ENCODE measurements at regions not wholly inside any gene's neighbourhood (a gene's known extent, or its start where the extent isn't known, plus 50 kb on each side); places are given as distances from the start of the nearest gene placed in this dataset.

DNA sequence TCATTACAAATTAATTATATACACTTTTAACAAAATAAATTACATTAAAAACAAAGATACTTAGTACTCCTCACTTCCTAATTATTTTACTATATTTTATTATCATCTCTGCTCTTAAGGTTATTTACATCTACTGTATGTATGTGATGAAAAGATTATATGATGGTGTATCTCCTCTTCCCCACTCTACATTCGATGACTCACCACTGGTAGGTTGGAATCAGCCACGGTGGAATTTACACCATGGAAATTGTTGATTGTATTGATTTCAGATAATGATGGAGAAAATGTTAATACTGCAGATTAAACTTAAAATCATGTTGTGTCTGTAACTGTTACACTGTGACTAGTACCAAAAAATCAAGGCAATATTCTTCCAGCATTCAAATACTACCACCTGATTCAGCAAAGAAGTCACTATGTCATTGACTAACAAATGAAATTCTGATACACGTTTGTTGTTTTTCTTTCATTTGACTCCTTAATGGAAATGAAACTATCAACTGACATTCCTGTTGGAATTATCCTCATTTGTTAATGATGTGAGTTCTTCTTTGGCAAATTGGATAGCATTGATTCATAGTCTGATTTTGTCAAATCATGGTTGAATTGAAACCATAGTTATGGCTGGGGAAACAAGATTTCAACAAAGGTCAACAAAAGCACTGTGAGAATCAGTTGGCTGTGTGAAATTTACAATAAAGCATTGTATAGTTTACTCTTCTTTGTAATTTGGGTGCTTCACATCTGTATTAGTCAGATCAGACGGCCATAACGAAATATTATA, 69.0 kb upstream of the NLK start:
- no peak for DNase-seq (ENCODE audit: low spot score)

DNA sequence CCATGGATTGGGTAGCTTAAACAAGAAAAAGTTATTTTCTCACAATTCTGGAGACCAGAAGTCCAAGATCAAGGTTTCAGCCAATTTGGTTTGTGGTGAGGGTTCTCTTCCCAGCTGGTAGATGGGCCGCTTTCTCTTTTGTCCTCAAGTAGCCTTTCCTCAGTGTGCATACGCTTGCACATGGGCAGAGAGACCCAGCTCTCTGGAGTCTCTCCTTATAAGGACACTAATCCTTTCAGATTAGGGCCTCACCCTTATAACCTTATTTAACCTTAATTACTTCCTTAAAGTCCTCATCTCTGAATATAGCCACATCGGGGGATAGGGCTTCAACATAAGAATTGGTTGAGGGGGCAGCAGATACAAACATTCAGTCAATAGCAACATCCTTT, 68.4 kb upstream of the NLK start:
- DNase-seq (ENCODE audit: low spot score), result no peak

DNA sequence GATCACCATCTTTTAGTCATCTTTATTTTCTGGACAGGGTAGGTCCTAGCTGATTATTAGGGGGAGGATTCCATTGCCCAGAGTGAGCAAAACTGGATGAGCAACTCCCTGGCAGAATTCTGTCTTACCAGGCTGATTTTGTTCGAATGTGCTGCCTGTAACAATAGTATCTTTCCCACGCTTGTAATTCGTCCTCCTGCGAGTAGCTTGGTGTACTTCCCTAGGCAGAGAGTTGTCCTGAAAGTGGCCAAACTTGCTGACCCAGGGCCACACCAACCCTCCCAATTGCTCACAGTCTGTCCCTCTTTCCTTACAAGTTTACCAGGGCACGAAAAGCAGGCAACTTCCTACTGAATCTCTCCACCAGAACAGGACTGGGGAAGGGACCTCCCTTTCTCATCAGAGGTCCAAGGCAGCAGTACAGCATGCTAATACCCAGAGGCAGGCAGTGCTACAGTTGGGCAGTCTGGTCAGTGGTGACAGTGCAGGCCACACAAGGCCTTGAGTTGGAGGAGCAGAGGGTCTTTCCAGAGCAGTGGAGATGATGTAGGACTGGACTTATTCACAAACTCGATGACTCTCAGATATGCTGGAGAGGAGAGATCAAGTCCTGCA, 67.8 kb upstream of the NLK start:
- no peak for DNase-seq (ENCODE audit: low spot score)

DNA sequence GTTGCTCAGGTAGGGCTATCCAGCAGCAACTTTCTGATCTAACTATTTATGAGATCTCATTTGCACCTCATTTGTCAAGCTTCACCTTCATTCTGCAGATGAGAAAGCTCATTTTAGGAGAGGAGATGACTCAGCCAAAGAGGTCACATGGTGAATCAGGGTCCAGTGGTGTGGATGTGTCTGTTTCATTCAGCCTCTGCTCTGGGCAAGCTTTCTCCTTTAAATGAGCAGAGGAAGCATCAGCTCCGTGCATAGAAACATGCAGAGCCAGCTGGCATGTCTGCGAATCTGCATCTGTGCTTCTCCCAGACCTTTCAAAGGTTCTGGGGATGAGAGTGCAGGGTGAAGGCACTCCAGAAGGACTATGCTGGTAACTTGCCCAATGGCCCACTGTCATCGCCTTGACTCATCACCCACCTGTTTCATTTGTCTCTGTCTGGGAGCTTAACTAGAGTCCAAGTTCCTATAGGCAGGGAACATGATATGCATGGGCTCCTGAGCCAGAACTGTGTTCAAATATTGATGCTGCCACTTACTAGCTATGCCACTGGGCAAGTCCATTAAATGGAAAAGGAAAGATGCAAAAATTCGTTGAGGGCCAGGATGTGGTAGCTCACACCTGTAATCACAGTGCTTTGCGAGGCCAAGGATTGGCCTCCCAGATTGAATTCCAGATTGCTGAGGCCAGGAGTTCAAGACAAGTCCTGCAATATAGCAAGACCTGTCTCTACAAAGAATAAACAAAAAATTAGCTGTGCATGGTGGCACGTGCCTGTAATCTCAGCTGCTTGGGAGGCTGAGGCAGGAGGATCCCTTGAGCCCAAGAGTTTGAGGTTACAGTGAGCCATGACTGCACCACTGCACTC, 67.1 kb upstream of the NLK start:
- no peak for DNase-seq (ENCODE audit: low spot score)

GRCh38 chr17:27976331-27976730, 66.1 kb upstream of the NLK start:
- DNase-seq (ENCODE audit: low spot score), result no peak

DNA sequence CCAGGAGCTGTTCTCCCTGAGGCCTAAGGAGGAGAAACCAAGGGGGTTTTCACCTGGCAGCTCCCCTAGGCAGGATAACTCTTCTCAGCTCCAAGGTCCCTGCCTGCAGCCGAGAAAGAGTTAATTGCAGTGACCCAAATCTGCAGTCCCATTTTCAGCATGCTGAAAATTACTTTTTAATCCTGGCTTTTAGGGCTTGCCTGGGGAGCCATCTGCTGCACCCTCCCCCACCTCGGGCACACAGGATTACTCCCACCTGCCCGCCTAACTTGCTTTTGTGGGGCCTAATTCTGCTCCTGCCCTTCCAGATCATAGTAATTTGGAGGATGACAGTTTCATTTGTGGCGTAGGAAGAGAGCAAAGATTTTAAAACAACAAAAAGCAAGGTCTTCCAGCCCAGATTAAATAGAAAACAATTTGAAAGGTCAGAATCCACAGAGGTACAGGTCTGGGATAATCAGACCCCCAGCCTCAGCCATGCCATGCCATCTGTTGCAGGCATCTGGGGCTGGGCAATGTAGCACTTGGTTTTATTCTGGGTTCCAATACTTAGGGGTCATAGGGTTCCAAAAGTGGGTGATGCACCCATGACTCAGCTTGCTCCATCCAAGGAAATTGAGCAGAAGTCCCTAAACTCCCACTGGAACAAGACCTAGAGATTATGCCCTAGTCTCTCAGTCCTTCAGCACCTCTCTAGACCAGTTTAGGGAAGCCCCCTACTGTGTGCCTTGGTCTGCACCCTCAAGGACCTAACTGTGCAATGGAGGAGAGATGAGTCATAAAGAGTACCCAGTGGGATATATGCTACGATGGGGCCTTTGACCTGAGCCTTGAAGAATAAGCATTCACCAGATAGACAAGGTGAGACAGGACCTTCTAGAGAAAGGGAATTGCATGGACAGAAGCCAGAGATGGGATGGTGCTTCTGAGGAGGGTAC, 64.5 kb upstream of the NLK start:
- no peak for DNase-seq (ENCODE audit: low spot score)

DNA sequence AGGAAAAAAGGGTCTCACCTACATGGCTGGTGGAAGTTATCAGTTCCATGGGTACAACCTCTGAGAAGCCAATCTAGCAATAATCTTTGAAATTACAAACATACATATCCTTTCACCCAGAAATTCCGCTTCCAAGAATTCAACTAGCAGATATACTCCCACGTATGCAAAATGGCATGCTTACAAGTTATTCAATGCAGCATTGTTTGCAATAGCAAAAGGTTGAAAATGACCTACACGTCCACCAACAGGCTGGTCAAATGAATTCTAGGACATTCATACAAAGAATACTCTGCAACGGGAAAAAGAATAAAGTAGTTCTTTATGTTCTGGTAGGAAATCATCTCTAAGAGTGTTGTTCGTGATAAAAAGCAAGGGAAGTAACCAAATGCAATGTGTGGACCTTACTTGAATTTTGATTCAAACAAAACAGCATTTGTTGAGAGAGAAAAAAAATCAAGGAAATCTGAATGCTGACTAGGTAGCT, 63.7 kb upstream of the NLK start:
- DNase-seq (ENCODE audit: low spot score), result no peak

DNA sequence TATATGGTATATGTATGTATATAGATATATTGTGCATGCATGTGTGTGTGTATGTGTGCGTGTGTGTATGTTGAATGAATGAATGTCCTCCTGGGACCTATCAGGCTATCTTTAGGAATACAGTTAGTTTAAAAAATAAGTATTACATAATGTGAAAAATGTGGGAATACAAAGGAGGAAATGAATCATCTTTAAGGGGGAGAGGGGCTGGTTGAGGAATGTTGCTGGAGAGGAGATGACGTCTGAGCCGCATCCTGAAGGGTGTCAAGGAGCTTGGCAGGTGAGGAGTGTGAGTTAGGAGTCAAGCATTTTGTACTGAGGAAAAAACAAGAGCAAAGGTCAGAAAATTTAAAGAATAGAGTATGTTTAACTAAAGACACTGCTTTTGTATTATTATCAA, 62.4 kb upstream of the NLK start:
- DNase-seq (ENCODE audit: low spot score), result peak; percentile 33

DNA sequence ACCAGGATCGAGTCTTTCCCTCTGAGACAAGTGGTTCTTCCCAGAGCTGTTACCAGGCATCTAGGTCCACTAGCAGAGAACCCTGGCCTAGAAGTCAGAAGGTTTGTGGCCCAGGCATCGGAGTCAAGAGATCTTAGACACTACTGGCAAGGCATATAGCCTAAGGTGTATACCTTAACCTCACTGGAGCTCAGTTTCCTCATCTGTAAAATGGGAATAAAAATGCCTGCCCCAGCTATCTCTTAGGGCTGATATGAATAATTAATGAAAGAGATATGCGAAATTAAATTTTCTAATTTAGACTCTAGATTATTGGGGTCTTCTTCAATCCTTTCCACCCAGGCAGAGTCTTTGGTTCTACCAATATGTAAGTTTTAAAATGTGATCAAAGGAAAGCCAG, 60.5 kb upstream of the NLK start:
- no peak for DNase-seq (ENCODE audit: low spot score)

GRCh38 chr17:27982688-27983087, 59.8 kb upstream of the NLK start:
- no peak for DNase-seq (ENCODE audit: low spot score)

- DNase-seq (ENCODE audit: low spot score), result no peak
These were observed 58.6 kb upstream of the NLK start for GRCh38 chr17:27983853-27984252.

DNA sequence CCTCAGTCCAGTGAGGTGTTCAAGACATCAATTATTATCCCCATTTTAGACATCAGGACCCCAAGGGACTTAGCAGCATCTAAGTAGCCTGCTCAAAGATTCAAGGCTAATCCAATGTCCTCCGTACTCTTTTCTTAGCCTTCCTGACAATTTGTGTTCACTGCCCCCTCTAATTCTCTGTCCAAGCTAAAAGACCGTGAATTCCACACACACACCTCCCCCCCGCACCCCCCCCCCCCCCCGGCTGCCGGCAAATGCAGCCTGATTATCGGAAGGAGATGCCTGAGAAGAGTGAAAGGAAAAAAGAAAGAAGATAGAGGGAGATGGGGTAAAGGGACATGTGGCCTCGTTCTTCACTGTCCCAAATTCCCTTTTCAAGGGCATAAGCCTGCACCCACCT, 58.1 kb upstream of the NLK start:
- DNase-seq (ENCODE audit: low spot score), result no peak

DNA sequence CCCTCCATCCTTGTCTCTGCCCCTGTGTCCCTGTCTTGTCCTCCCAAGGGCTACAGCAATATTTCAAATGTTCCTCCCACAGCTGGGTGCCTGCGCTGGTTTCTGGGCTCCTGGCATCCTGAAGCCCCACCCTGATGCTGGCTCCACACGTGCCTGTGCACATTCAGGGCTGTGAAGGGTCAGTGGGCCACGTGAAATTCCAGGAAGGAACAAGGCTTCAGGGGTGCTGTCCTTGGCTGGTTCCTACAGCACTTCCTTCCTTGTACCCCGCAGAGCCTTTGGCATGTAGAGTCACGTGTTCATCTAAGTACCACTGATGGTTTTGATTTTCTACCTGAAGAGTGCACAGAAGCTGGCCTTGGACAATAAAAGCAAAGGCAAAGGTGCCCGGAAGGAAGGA, 57.7 kb upstream of the NLK start:
- no peak for DNase-seq (ENCODE audit: low spot score)

DNA sequence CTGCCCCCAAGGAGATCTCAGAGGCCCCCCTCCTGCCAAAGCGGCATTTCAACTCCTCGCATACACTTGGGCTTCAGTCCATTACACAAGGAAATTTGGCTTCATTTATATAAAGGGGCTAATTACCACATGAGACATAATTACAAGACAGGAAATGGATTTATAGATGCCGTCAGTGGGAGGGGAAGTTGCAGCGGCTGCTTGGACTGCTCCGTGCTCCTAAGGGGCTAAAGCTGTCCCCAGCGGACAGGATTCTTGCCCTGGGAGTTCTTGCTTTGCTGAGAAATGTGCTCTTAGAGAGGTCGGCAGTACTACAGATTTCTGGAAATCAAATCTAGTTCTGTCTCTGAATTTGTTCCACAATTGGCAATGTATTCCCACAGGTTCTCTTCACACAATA, 57.2 kb upstream of the NLK start:
- no peak for DNase-seq (ENCODE audit: low spot score)

DNA sequence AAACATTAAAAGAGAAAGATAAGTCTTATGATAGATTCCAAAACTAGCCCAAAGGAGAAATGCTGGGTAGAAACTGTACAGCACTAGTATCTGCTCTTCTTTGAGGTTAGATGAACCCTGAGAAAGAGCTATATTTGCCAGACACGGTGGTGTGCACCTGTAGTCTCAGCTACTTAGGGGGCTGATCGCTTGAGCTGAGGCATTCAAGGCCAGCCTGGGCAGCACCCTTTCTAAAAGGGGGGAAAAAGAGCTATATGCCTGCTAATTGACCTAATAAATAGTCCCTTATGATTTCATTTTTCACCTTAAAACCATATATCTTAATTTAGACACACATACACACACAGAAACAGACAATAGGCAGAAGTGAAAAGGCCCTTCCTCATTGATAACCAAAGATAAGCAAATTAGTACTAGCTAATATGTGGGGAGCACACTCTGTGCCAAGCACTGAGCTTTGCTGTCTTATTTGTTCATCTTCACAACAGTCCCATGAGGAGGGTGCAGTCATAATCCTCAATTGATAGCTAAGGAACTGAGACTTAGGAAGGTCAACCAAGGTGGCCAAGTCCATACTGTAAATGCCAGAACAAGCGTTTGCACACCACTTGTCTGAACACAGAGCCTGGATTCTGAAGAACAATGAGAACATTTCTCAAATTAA, 56.6 kb upstream of the NLK start:
- no peak for DNase-seq (ENCODE audit: low spot score)

DNA sequence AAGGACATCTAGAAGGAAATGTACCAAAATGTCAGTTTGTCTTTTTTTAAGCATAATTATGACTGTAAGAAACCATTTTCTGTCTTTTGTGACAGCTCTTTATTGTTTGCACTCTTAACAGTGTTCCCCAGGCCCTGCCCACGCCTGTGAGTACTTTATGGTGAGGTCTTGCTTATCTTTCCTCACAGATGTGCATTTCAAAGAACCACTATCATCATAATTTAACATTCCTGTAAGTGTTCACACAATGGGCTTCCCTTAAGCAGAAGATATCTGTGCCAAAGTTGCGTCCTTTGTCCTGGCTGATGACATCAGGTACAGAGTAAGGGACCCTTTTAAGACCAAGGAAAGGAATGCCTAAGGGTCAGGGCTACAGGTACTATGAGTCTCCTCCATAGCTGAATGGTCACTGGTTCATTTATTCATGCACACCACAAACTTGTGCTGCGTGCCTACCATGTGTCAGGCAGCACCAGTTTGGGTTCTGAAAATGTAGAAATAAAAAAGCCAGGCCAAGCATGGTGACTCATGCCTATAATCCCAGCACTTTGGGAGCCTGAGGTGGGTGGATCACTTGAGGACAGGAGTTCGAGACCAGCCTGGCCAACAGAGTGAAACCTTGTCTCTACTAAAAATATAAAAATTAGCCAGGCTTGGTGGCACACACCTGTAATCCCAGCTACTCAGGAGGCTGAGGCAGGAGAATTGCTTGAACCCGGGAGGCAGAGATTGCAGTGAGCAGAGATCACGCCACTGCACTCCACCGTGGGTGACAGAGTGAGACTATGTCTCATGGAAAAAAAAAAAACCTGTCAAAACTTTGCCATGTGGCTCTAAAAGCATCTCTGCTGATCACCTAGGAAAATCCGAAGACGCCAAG, 55.4 kb upstream of the NLK start:
- no peak for DNase-seq (ENCODE audit: low spot score)

DNA sequence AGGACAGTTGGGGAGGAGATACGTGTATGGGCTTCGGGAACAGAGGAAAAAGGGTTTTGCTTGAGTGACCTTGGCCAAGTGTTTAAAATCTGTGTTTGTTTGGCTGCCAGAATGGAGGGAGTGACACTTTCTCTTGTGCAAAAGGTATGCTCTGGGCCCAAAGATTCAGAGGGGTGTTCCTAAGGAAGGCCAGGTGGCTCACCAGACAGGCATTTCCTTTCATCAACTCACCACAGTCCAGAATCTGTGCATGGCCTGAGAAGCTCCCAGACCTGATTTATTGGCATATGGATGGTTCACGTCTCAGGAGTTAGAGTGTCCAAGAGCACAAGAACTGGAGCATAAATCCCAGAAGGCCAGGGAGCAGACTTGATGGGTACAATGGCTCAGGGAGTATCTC, 53.4 kb upstream of the NLK start:
- DNase-seq (ENCODE audit: low spot score), result no peak

DNA sequence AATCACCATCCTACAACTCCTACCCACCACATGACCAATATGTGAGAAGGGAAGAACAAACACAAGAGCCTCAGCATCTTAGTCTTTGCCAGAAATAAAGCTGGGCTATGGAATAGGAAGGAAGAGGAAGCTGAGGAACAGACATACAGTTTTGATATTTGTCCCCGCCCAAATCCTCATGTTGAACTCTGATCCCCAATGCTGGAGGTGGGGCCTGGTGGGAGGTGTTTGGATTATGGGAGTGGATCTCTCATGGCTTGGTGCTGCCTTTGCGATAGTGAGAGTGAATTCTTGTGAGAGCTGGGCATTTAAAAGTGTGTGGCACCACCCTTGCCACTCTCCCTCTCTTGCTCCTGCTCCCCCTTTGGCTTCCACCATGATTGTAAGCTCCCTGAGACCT, 52.4 kb upstream of the NLK start:
- no peak for DNase-seq (ENCODE audit: low spot score)

GRCh38 chr17:27990979-27991378, 51.5 kb upstream of the NLK start:
- no peak for DNase-seq (ENCODE audit: low spot score)

GRCh38 chr17:27991462-27991993, 50.9 kb upstream of the NLK start:
- DNase-seq (ENCODE audit: low spot score), result no peak
